A549 (cell line): ENCODE measurements at regions not wholly inside any gene's neighbourhood (a gene's known extent, or its start where the extent isn't known, plus 50 kb on each side); places are given as distances from the start of the nearest gene placed in this dataset.

Source experiments
- ATAC-seq, 2 experiments: fragments of 200-7000 bp in 1 of 2; fragments of >200 bp in 1 of 2; cut with Nextera tagmentation in 1 of 2; cut with Tn5 transposase in 1 of 2; 3 replicates each; pipeline versions ENCODE4 v1.8.0 to v1.9.1; 2018 to 2020; ENCODE audit warnings: mild to moderate bottlenecking in 1 of 2, moderate library complexity in 1 of 2
- CTCF ChIA-PET: fragments of 300-600 bp; sonication (Branson Sonifier 250); formaldehyde crosslinking; extraction: SDS; loops from one replicate; lab custom pipeline; 2021; ENCODE audit warnings: antibody characterized with exemption, inconsistent platforms; lab: Yijun Ruan, JAX
- POLR2A ChIA-PET: fragments of 350-600 bp; formaldehyde crosslinking; extraction: SDS; loops from one replicate; lab custom pipeline; 2021; ENCODE audit warnings: antibody characterized with exemption, inconsistent platforms; lab: Yijun Ruan, JAX
- DNase-seq, 2 experiments: peaks; one replicate each; pipeline versions ENCODE4 v3.0.0 to v3.0.0-alpha.2; 2011 to 2016; ENCODE audit warnings: low read depth in 1 of 2, low spot score in 1 of 2
- FAIRE-seq: peaks from 2 replicates; lab custom pipeline; 2011; peaks lifted over from hg19 to GRCh38; lab: Jason Lieb, UNC
- H3K27ac ChIP-seq, 2 experiments: fragments of >200 bp; sonication (Bioruptor Twin); formaldehyde crosslinking; 3 replicates each; pipeline ENCODE4 v1.5.1; 2016 to 2017
- H3K4me1 ChIP-seq: fragments of >200 bp; sonication (Bioruptor Twin); formaldehyde crosslinking; 3 replicates; pipeline ENCODE4 v1.6.1; 2016
- H3K4me2 ChIP-seq: fragments of >200 bp; sonication (Bioruptor Twin); formaldehyde crosslinking; 3 replicates; pipeline ENCODE4 v1.6.1; 2016
- H3K4me3 ChIP-seq: fragments of >200 bp; sonication (Bioruptor Twin); formaldehyde crosslinking; 3 replicates; pipeline ENCODE4 v1.5.1; 2016
- H3K9me3 ChIP-seq: fragments of >200 bp; sonication (Bioruptor Twin); formaldehyde crosslinking; 3 replicates; pipeline ENCODE4 v1.6.1; 2016
- ATOH8 ChIP-seq: fragments of 250-450 bp; sonication (Bioruptor Pico); IDR thresholded peaks from 2 replicates; pipeline ENCODE4 v1.5.0; 2020; ENCODE audit warnings: low read depth, mild to moderate bottlenecking, moderate library complexity
- CBX8 ChIP-seq: fragments of 200-600 bp; sonication (generic); IDR thresholded peaks from 2 replicates; pipeline ENCODE4 v1.6.1; 2016
- CEBPB ChIP-seq, 2 experiments: fragments of >200 bp in 1 of 2; sonication (Bioruptor Twin) in 1 of 2; formaldehyde crosslinking in 1 of 2; IDR thresholded peaks; 2 replicates each; pipeline ENCODE4 v1.6.1; 2012 to 2016
- CHD2 ChIP-seq: fragments of 150-350 bp; IDR thresholded peaks from 2 replicates; pipeline ENCODE4 v1.6.1; 2014; ENCODE audit warnings: low read length; ENCODE audit not compliant: partially characterized antibody
- CTCF ChIP-seq: fragments of >200 bp; sonication (Bioruptor Twin); formaldehyde crosslinking; IDR thresholded peaks from 3 replicates; pipeline ENCODE4 v1.5.1; 2016
- EP300 ChIP-seq, 2 experiments: fragments of >200 bp; sonication (Bioruptor Twin); formaldehyde crosslinking; IDR thresholded peaks; 2 replicates in 1 of 2; 3 replicates in 1 of 2; pipeline ENCODE4 v1.6.1; 2016 to 2017
- ESRRA ChIP-seq: fragments of 150-350 bp; IDR thresholded peaks from 2 replicates; pipeline ENCODE4 v1.6.1; 2014; ENCODE audit warnings: mild to moderate bottlenecking, low read length, borderline replicate concordance
- FOSB ChIP-seq: fragments of 250-450 bp; sonication (Bioruptor Pico); IDR thresholded peaks from 2 replicates; pipeline ENCODE4 v1.5.0; 2020; ENCODE audit warnings: mild to moderate bottlenecking, moderate library complexity
- FOSL2 ChIP-seq, 2 experiments: fragments of 450-650 bp in 1 of 2; fragments of >200 bp in 1 of 2; sonication (Bioruptor Twin) in 1 of 2; formaldehyde crosslinking; IDR thresholded peaks; 2 replicates each; pipeline versions ENCODE4 v1.5.0 to v1.6.1; 2016 to 2020; ENCODE audit warnings: mild to moderate bottlenecking in 1 of 2, moderate library complexity in 1 of 2
- GATA3 ChIP-seq: IDR thresholded peaks from 2 replicates; pipeline ENCODE4 v1.6.1; 2012; ENCODE audit warnings: borderline replicate concordance
- HES2 ChIP-seq: fragments of >200 bp; sonication (Bioruptor Twin); formaldehyde crosslinking; IDR thresholded peaks from 2 replicates; pipeline ENCODE4 v1.6.1; 2016
- JUNB ChIP-seq: fragments of >200 bp; sonication (Bioruptor Twin); formaldehyde crosslinking; IDR thresholded peaks from 2 replicates; pipeline ENCODE4 v1.6.1; 2016
- KDM1A ChIP-seq: fragments of 200-600 bp; sonication (generic); IDR thresholded peaks from 2 replicates; pipeline ENCODE4 v1.6.1; 2016; ENCODE audit warnings: low read depth, mild to moderate bottlenecking
- MAZ ChIP-seq: fragments of 150-350 bp; IDR thresholded peaks from 2 replicates; pipeline ENCODE4 v1.6.1; 2014; ENCODE audit warnings: antibody characterized with exemption, low read depth, low read length, borderline replicate concordance
- MYC ChIP-seq: IDR thresholded peaks from 2 replicates; pipeline ENCODE4 v1.6.1; 2012; ENCODE audit warnings: mild to moderate bottlenecking, inconsistent platforms, low read length, improper control_type of control experiment, borderline replicate concordance
- NPAS2 ChIP-seq: fragments of 250-450 bp; sonication (Bioruptor Pico); IDR thresholded peaks from 2 replicates; pipeline ENCODE4 v1.8.0; 2022; ENCODE audit warnings: mild to moderate bottlenecking, moderate library complexity, borderline replicate concordance
- PHF8 ChIP-seq: fragments of 200-600 bp; sonication (generic); IDR thresholded peaks from 2 replicates; pipeline ENCODE4 v1.6.1; 2016; ENCODE audit warnings: low read depth, mild to moderate bottlenecking, antibody characterized with exemption, moderate library complexity, borderline replicate concordance
- POLR2A ChIP-seq: IDR thresholded peaks from 2 replicates; pipeline ENCODE4 v1.6.1; 2012; ENCODE audit warnings: mild to moderate bottlenecking, low read length
- POLR2AphosphoS2 ChIP-seq: conservative IDR thresholded peaks from 2 replicates; pipeline ENCODE4 v1.6.1; 2012; ENCODE audit warnings: low read length, improper control_type of control experiment, inconsistent platforms
- RCOR1 ChIP-seq: fragments of 150-350 bp; IDR thresholded peaks from 2 replicates; pipeline ENCODE4 v1.6.1; 2014; ENCODE audit warnings: antibody characterized with exemption, low read length, low read depth
- REST ChIP-seq: fragments of 200-600 bp; sonication (generic); IDR thresholded peaks from 2 replicates; pipeline ENCODE4 v1.6.1; 2016; ENCODE audit warnings: antibody characterized with exemption, mild to moderate bottlenecking, moderate library complexity
- RFX5 ChIP-seq: fragments of 450-650 bp; IDR thresholded peaks from 2 replicates; pipeline ENCODE4 v1.7.1; 2014; ENCODE audit warnings: antibody characterized with exemption, mild to moderate bottlenecking, moderate library complexity
- RNF2 ChIP-seq: fragments of 200-600 bp; sonication (generic); IDR thresholded peaks from 2 replicates; pipeline ENCODE4 v1.6.1; 2016; ENCODE audit warnings: low read depth, mild to moderate bottlenecking, antibody characterized with exemption, moderate library complexity, borderline replicate concordance
- ZFP36 ChIP-seq: fragments of 450-650 bp; IDR thresholded peaks from 2 replicates; pipeline ENCODE4 v1.6.1; 2014; ENCODE audit warnings: borderline replicate concordance; ENCODE audit not compliant: partially characterized antibody
- WGBS: methylation state at CpG from one replicate; pipeline ENCODE4 v1.1.6; 2017; ENCODE audit errors: missing lambda C conversion rate; 5-methylcytosine and 5-hydroxymethylcytosine counted together

- FAIRE-seq (no peak), ATAC-seq (no peak), DNase-seq (no peak)
- ChIA-PET CTCF (interaction anchor here (1.5 kb wide), 1 partner anchor 93 kb away, joined by 3 read pairs; no protein-coding TSS in a partner anchor), POLR2A (no interaction called here)
- H3K27ac ChIP-seq, result no peak overlapping the region
- H3K9me3 ChIP-seq, result no peaks in the 10 kb centered on the region
- TF ChIP-seq MYC (no peak), HES2 (no peak), FOSB (CRISPR knock-in tag) (no peak), GATA3 (no peak), FOSL2 (IDR thresholded peaks at IDR 0.05) (no peak), FOSL2 (CRISPR knock-in tag; IDR thresholded peaks at IDR 0.05) (no peak), CTCF (no peak), RFX5 (no peak), POLR2A (no peak), CBX8 (no peak), REST (no peak), ESRRA (no peak), POLR2AphosphoS2 (no peak), MAZ (no peak), JUNB (no peak)
- 13% methylated on average over 3 of the region's 3 CpGs for WGBS
- H3K4me2 ChIP-seq, result no peak overlapping the region
- no peaks in the 10 kb centered on the region for H3K4me1 ChIP-seq
- no peak overlapping the region for H3K4me3 ChIP-seq
Measured at GRCh38 chr3:147099076-147099475, 307.3 kb downstream of the ZIC4 start.

- H3K4me1 ChIP-seq, result no peaks in the 10 kb centered on the region
- H3K9me3 ChIP-seq, result no peaks in the 10 kb centered on the region
- TF ChIP-seq KDM1A (no peak), RNF2 (no peak), HES2 (no peak), ZFP36 (no peak), CHD2 (no peak), EP300 (IDR thresholded peaks at IDR 0.05) (no peak), CBX8 (no peak), NPAS2 (CRISPR knock-in tag) (no peak), REST (no peak), POLR2AphosphoS2 (no peak), PHF8 (no peak), RCOR1 (no peak), ATOH8 (CRISPR knock-in tag) (no peak), CEBPB (IDR thresholded peaks at IDR 0.05) (no peak)
- TF ChIP-seq, all 56 proteins: peak for 0
- H3K4me3 ChIP-seq, result no peak overlapping the region
- no peak overlapping the region for H3K4me2 ChIP-seq
- POLR2A ChIA-PET, result no interaction called here
- FAIRE-seq (no peak), ATAC-seq (no peak), DNase-seq (no peak)
- WGBS, result 1% methylated on average over 2 of the region's 2 CpGs
- no peak overlapping the region for H3K27ac ChIP-seq
- CTCF ChIA-PET, result no interaction called here
Measured at GRCh38 chr3:147090461-147090860, 315.9 kb downstream of the ZIC4 start.
